H1 (cell line): ENCODE measurements at regions not wholly inside any gene's neighbourhood (a gene's known extent, or its start where the extent isn't known, plus 50 kb on each side); places are given as distances from the start of the nearest gene placed in this dataset.

ENCODE experiments used
- CTCF ChIA-PET: fragments of 300-600 bp; sonication (Branson Sonifier 250); formaldehyde crosslinking; loops from one replicate; lab custom pipeline; 2021; ENCODE audit not compliant: partially characterized antibody; lab: Charles Lee
- POLR2A ChIA-PET: fragments of 300-600 bp; sonication (Branson Sonifier 250); formaldehyde crosslinking; loops from one replicate; lab custom pipeline; 2021; ENCODE audit warnings: inconsistent platforms; ENCODE audit not compliant: partially characterized antibody; lab: Charles Lee
- DNase-seq, 2 experiments: peaks; one replicate each; pipeline versions ENCODE4 v3.0.0 to v3.0.0-alpha.2; 2010 to 2022; ENCODE audit warnings: low spot score in 2 of 2, low read depth in 1 of 2, mixed read lengths in 1 of 2
- FAIRE-seq: peaks from 2 replicates; lab custom pipeline; 2011; peaks lifted over from hg19 to GRCh38; lab: Jason Lieb, UNC
- H2AFZ ChIP-seq: 2 replicates; pipeline ENCODE4 v1.8.1; 2012; ENCODE audit warnings: low read length, inconsistent platforms
- H2AK5ac ChIP-seq: 2 replicates; pipeline ENCODE4 v1.6.1; 2013; ENCODE audit warnings: low read depth, low read length
- H2BK120ac ChIP-seq: replicated peaks from 2 replicates; pipeline ENCODE3; 2013; ENCODE audit warnings: low read depth, low read length, inconsistent platforms
- H2BK12ac ChIP-seq: 2 replicates; pipeline ENCODE4 v1.6.1; 2013; ENCODE audit warnings: low read depth, low read length
- H2BK15ac ChIP-seq: 2 replicates; pipeline ENCODE4 v1.6.1; 2013; ENCODE audit warnings: low read length
- H2BK20ac ChIP-seq: 2 replicates; pipeline ENCODE4 v1.6.1; 2013; ENCODE audit warnings: low read length
- H2BK5ac ChIP-seq: 2 replicates; pipeline ENCODE4 v1.6.1; 2013; ENCODE audit warnings: low read depth, low read length
- H3K14ac ChIP-seq: 2 replicates; pipeline ENCODE4 v1.6.1; 2013; ENCODE audit warnings: inconsistent platforms; ENCODE audit not compliant: insufficient read length
- H3K18ac ChIP-seq: 2 replicates; pipeline ENCODE4 v1.6.1; 2013; ENCODE audit warnings: low read length; ENCODE audit errors: extremely low read depth
- H3K23ac ChIP-seq: 2 replicates; pipeline ENCODE4 v1.6.1; 2013; ENCODE audit warnings: inconsistent platforms; ENCODE audit not compliant: insufficient read length
- H3K23me2 ChIP-seq: 2 replicates; pipeline ENCODE4 v1.6.1; 2013; ENCODE audit warnings: low read depth, low read length
- H3K27ac ChIP-seq: 2 replicates; pipeline ENCODE4 v1.6.1; 2011; ENCODE audit warnings: low read depth, low read length, inconsistent platforms
- H3K27me3 ChIP-seq, 4 experiments: replicated peaks in 1 of 4; 1 replicate in 1 of 4; 2 replicates in 3 of 4; pipeline versions ENCODE4 v1.6.1 to v1.8.1; 2011 to 2013; ENCODE audit warnings: low read length in 3 of 4, mild to moderate bottlenecking in 3 of 4, inconsistent platforms in 2 of 4, mixed read lengths in 2 of 4, moderate library complexity in 1 of 4; ENCODE audit not compliant: control insufficient read depth in 3 of 4, insufficient read depth in 3 of 4; ENCODE audit errors: extremely low read depth in 1 of 4
- H3K36me3 ChIP-seq, 4 experiments: 2 replicates each; pipeline versions ENCODE4 v1.6.1 to v1.8.1; 2011 to 2013; ENCODE audit warnings: mild to moderate bottlenecking in 4 of 4, low read length in 3 of 4, moderate library complexity in 2 of 4, control low read depth in 1 of 4, inconsistent platforms in 1 of 4; ENCODE audit not compliant: insufficient read depth in 4 of 4, control insufficient read depth in 2 of 4
- H3K4ac ChIP-seq: replicated peaks from 2 replicates; pipeline ENCODE3; 2013; ENCODE audit warnings: low read length, low read depth, mixed read lengths, inconsistent platforms; ENCODE audit not compliant: insufficient read length
- H3K4me1 ChIP-seq, 4 experiments: replicated peaks in 1 of 4; 1 replicate in 1 of 4; 2 replicates in 3 of 4; pipeline versions ENCODE4 v1.6.1 to v1.8.1; 2011 to 2013; ENCODE audit warnings: low read length in 3 of 4, inconsistent platforms in 2 of 4, mixed read lengths in 1 of 4; ENCODE audit not compliant: insufficient read depth in 4 of 4, control insufficient read depth in 3 of 4
- H3K4me2 ChIP-seq, 2 experiments: 2 replicates each; pipeline versions ENCODE4 v1.6.1 to v1.8.1; 2011 to 2013; ENCODE audit warnings: low read depth in 2 of 2, low read length in 2 of 2, control low read depth in 1 of 2, inconsistent platforms in 1 of 2, mild to moderate bottlenecking in 1 of 2; ENCODE audit not compliant: insufficient read depth in 1 of 2
- H3K4me3 ChIP-seq, 4 experiments: fragments of 200-600, 300-600 bp in 1 of 4; sonication (generic), shearing (Covaris generic), sonication (Bioruptor Twin) in 1 of 4; 2 replicates each; pipeline versions ENCODE4 v1.5.1 to v1.8.1; 2011 to 2016; ENCODE audit warnings: low read length in 4 of 4, low read depth in 3 of 4, control low read depth in 2 of 4, inconsistent platforms in 2 of 4, mild to moderate bottlenecking in 2 of 4, mixed read lengths in 1 of 4, moderate library complexity in 1 of 4; ENCODE audit not compliant: insufficient read depth in 2 of 4; ENCODE audit errors: extremely low read depth in 1 of 4
- H3K56ac ChIP-seq: replicated peaks from 2 replicates; pipeline ENCODE3; 2013; ENCODE audit warnings: low read depth, mild to moderate bottlenecking, mixed read lengths, low read length, inconsistent platforms; ENCODE audit not compliant: insufficient read length
- H3K79me1 ChIP-seq: 2 replicates; pipeline ENCODE4 v1.6.1; 2013; ENCODE audit warnings: low read depth, low read length, control low read depth
- H3K79me2 ChIP-seq, 2 experiments: 2 replicates each; pipeline versions ENCODE4 v1.6.1 to v1.8.1; 2012 to 2013; ENCODE audit warnings: low read length in 2 of 2, mild to moderate bottlenecking in 2 of 2, inconsistent platforms in 1 of 2; ENCODE audit not compliant: insufficient read depth in 2 of 2, control insufficient read depth in 1 of 2
- H3K9ac ChIP-seq, 4 experiments: replicated peaks in 1 of 4; 1 replicate in 1 of 4; 2 replicates in 3 of 4; pipeline versions ENCODE4 v1.6.1 to v1.8.1; 2011 to 2013; ENCODE audit warnings: low read depth in 3 of 4, low read length in 3 of 4, control low read depth in 2 of 4, mild to moderate bottlenecking in 2 of 4, moderate library complexity in 2 of 4, inconsistent platforms in 1 of 4; ENCODE audit errors: extremely low read depth in 1 of 4
- H3K9me3 ChIP-seq, 2 experiments: 2 replicates each; pipeline versions ENCODE4 v1.6.1 to v1.8.1; 2012 to 2013; ENCODE audit warnings: mild to moderate bottlenecking in 2 of 2, moderate library complexity in 2 of 2, control low read depth in 1 of 2, inconsistent platforms in 1 of 2, low read depth in 1 of 2, low read length in 1 of 2, mixed read lengths in 1 of 2; ENCODE audit not compliant: insufficient read depth in 2 of 2
- H4K20me1 ChIP-seq, 2 experiments: replicated peaks in 1 of 2; 2 replicates each; pipeline versions ENCODE3 to v1.8.1; 2011 to 2013; ENCODE audit warnings: inconsistent platforms in 2 of 2, low read length in 2 of 2, mild to moderate bottlenecking in 1 of 2; ENCODE audit not compliant: insufficient read depth in 2 of 2, control insufficient read depth in 1 of 2
- H4K5ac ChIP-seq: 2 replicates; pipeline ENCODE4 v1.6.1; 2013; ENCODE audit warnings: low read length, low read depth, mixed read lengths, inconsistent platforms; ENCODE audit not compliant: insufficient read length
- H4K8ac ChIP-seq: 2 replicates; pipeline ENCODE4 v1.8.0; 2013; ENCODE audit warnings: mild to moderate bottlenecking, moderate library complexity, low read length, inconsistent platforms; ENCODE audit not compliant: insufficient read depth; ENCODE audit errors: extremely low read depth
- H4K91ac ChIP-seq: replicated peaks from 2 replicates; pipeline ENCODE3; 2013; ENCODE audit warnings: low read length, mixed read lengths, inconsistent platforms; ENCODE audit not compliant: insufficient read length
- RBBP5 ChIP-seq: IDR thresholded peaks from 2 replicates; pipeline ENCODE4 v1.7.1; 2012; ENCODE audit warnings: low read depth, mild to moderate bottlenecking, inconsistent platforms, low read length, moderate library complexity, borderline replicate concordance
- WGBS, 2 experiments: shearing (Covaris generic) in 1 of 2; methylation state at CpG; one replicate each; pipeline versions ENCODE4 v1.1.6 to v1.1.7; 2013 to 2015; ENCODE audit warnings: low lambda C conversion rate in 2 of 2, mixed read lengths in 2 of 2, inconsistent platforms in 1 of 2, low coverage in 1 of 2, missing lambda C conversion rate in 1 of 2; ENCODE audit not compliant: insufficient replicate concordance in 2 of 2, insufficient coverage in 1 of 2, insufficient read length in 1 of 2; ENCODE audit errors: extremely low coverage in 1 of 2, missing lambda C conversion rate in 1 of 2; 5-methylcytosine and 5-hydroxymethylcytosine counted together

GRCh38 chr13:106958621-106959048 lies 390.7 kb upstream of the ARGLU1 start:
- Histone ChIP-seq H3K23me2 (no peaks in the 10 kb centered on the region), H3K27me3 (no peaks in the 10 kb centered on the region), H3K36me3 (no peaks in the 10 kb centered on the region), H2BK20ac (no peak overlapping the region), H2BK12ac (no peak overlapping the region), H2BK15ac (no peak overlapping the region), H4K5ac (no peak overlapping the region), H3K9ac (no peak overlapping the region), H3K4me2 (no peak overlapping the region), H2AFZ (no peak overlapping the region), H3K4me3 (no peak overlapping the region), H2AK5ac (no peak overlapping the region), H2BK5ac (no peak overlapping the region), H3K27ac (no peak overlapping the region), H3K4me1 (no peaks in the 10 kb centered on the region), H3K56ac (no peak overlapping the region), H3K79me2 (no peaks in the 10 kb centered on the region), H4K91ac (no peak overlapping the region), H3K4ac (no peak overlapping the region), H4K20me1 (no peaks in the 10 kb centered on the region), H2BK120ac (no peak overlapping the region), H3K23ac (no peak overlapping the region), H4K8ac (no peak overlapping the region), H3K14ac (no peak overlapping the region), H3K18ac (no peak overlapping the region), H3K9me3 (no peaks in the 10 kb centered on the region), H3K79me1 (no peaks in the 10 kb centered on the region)
- WGBS, 2 experiments, result 88% methylated on average over 3 of the region's 3 CpGs; no CpG with 5 or more reads in 1 of the 2 experiments
- POLR2A ChIA-PET, result no interaction called here
- FAIRE-seq (no peak), DNase-seq (no peak)
- CTCF ChIA-PET, result no interaction called here
- TF ChIP-seq RBBP5, result no peak
